SK-N-DZ (cell line): ENCODE measurements at regions not wholly inside any gene's neighbourhood (a gene's known extent, or its start where the extent isn't known, plus 50 kb on each side); places are given as distances from the start of the nearest gene placed in this dataset.

Source experiments
- DNase-seq: peaks from one replicate; pipeline ENCODE4 v3.0.0-alpha.2; 2015; ENCODE audit warnings: low spot score

GRCh38 chr9:11709567-11709966, 983.6 kb upstream of the TYRP1 start:
- no peak for DNase-seq

- no peak for DNase-seq
These were observed 980.1 kb upstream of the TYRP1 start for GRCh38 chr9:11713077-11713476.

- no peak for DNase-seq
These were observed 970.2 kb upstream of the TYRP1 start for GRCh38 chr9:11722957-11723356.

GRCh38 chr9:11726659-11727058, 966.5 kb upstream of the TYRP1 start:
- no peak for DNase-seq

GRCh38 chr9:11735391-11735790, 957.8 kb upstream of the TYRP1 start:
- no peak for DNase-seq

- no peak for DNase-seq
These were observed 950.7 kb upstream of the TYRP1 start for GRCh38 chr9:11742471-11742870.

- DNase-seq: no peak
These were observed 949.8 kb upstream of the TYRP1 start for GRCh38 chr9:11743356-11743755.

GRCh38 chr9:11749396-11749795, 943.8 kb upstream of the TYRP1 start:
- no peak for DNase-seq

- no peak for DNase-seq
These were observed 937.2 kb upstream of the TYRP1 start for GRCh38 chr9:11755951-11756350.

- no peak for DNase-seq
These were observed 935.8 kb upstream of the TYRP1 start for GRCh38 chr9:11757408-11757807.

GRCh38 chr9:11758016-11758415, 935.2 kb upstream of the TYRP1 start:
- DNase-seq: no peak

GRCh38 chr9:11779971-11780370, 913.2 kb upstream of the TYRP1 start:
- no peak for DNase-seq

GRCh38 chr9:11792870-11793269, 900.3 kb upstream of the TYRP1 start:
- no peak for DNase-seq

GRCh38 chr9:11794984-11795383, 898.2 kb upstream of the TYRP1 start:
- no peak for DNase-seq

- no peak for DNase-seq
These were observed 887.2 kb upstream of the TYRP1 start for GRCh38 chr9:11805969-11806368.

- no peak for DNase-seq
These were observed 871.7 kb upstream of the TYRP1 start for GRCh38 chr9:11821306-11821975.

- DNase-seq: no peak
These were observed 865.0 kb upstream of the TYRP1 start for GRCh38 chr9:11828201-11828600.

- DNase-seq: no peak
These were observed 860.1 kb upstream of the TYRP1 start for GRCh38 chr9:11833056-11833455.

GRCh38 chr9:11868795-11869194, 824.4 kb upstream of the TYRP1 start:
- DNase-seq: no peak

- no peak for DNase-seq
These were observed 821.3 kb upstream of the TYRP1 start for GRCh38 chr9:11871852-11872251.

GRCh38 chr9:11872471-11872870, 820.7 kb upstream of the TYRP1 start:
- no peak for DNase-seq

- DNase-seq: no peak
These were observed 818.8 kb upstream of the TYRP1 start for GRCh38 chr9:11874414-11874813.

GRCh38 chr9:11892401-11892800, 800.8 kb upstream of the TYRP1 start:
- no peak for DNase-seq

- DNase-seq: no peak
These were observed 799.9 kb upstream of the TYRP1 start for GRCh38 chr9:11893331-11893730.
